Erythroblast (primary cell): ENCODE measurements at regions not wholly inside any gene's neighbourhood (a gene's known extent, or its start where the extent isn't known, plus 50 kb on each side); places are given as distances from the start of the nearest gene placed in this dataset.

Source experiments
- GATA1 ChIP-seq: IDR thresholded peaks from 2 replicates; pipeline ENCODE4 v1.6.1; 2011; ENCODE audit warnings: low read depth, mild to moderate bottlenecking, control low read depth, low read length, moderate library complexity
- POLR2A ChIP-seq: IDR thresholded peaks from 2 replicates; pipeline ENCODE4 v1.6.1; 2011; ENCODE audit warnings: mild to moderate bottlenecking, low read length

DNA sequence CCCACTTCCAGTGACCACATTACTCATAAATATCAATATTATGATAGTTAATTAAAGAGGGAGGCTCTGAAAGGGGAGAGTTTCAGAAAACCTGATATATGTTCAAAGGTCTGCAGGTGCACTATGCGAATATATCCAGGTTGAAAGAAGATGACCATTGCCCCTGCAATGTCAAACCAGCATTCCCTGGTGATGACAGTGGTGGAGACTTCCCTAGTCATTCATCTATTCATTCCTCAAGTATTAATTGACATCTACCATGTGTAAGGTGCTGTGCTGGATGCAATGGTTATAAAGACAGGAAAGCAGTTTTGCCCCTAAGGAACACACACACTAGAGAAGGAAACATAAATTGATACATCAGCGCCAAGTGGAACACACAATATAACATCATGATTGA, 588.3 kb upstream of the KCNMB2 start:
- TF ChIP-seq POLR2A, result no peak
- no peak for TF ChIP-seq GATA1
